ENCODE measurements at regions not wholly inside any gene's neighbourhood (a gene's known extent, or its start where the extent isn't known, plus 50 kb on each side); places are given as distances from the start of the nearest gene placed in this dataset.

DNA sequence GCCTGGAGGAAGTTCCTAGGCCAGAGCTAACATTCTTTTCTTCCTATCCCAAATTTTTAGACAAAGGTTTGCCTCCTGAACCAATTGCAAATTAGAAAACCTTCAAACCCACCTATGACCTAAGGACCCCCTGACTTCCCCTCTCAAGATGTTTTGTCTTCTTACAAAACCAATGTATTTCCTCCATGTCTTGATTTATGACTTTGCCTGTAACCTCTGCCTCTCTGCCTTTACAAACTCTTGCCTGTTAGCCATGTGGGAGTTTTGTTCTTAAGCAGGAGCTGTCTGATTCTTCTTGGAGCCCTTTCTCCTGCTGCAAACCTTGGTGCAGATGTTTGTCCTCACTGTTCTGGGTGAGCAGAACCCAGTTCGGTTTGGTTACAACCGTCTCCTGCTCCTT, 222.3 kb upstream of the BOD1L1 start:
- DNase-seq (ENCODE audit: low read depth) = no peak

DNA sequence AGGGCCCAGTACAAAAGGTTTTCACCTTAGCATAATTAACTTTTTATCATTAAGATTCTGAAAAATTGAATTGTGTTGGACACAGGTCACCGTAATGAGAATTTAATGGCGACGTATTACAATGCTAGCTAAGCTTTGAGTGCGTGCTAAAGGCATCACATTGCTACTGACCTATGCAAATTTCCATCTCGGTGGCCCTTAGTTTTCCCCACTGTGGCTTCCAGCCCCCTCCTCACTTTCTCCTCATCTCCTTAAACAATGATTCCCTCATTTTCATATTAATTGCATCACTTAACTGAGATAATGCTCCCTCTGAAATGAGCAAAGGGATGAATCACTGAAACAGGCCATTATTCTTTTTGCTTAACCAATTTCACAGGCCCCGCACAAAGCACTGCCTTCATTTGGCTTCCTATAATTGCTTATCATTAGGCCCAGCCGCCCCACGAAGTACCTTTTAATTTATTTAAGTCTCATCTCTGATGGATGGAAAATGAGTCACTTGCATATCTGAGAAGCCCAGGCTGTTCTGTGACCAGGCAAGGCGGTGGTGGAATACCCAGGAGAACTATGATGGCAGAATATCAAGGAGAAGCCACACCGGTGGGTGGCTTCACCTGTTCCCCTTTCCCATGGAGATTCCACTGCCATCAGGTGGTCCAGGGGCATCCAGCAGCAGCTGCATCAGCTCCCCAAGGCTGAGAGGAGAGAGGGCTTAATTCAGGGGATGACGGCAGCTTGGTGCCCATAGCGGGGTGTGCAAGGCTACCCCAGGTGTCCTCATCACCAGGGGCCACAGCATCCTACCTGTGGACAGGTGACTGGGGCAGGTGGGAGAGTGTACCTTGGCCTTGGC, 223.8 kb upstream of the BOD1L1 start:
- no peak for DNase-seq (ENCODE audit: low read depth)

- no peak for DNase-seq (ENCODE audit: low read depth)
Observed at GRCh38 chr4:13852411-13852810, 224.9 kb upstream of the BOD1L1 start.

GRCh38 chr4:13856387-13856786, 228.9 kb upstream of the BOD1L1 start:
- no peak for DNase-seq (ENCODE audit: low read depth)

DNA sequence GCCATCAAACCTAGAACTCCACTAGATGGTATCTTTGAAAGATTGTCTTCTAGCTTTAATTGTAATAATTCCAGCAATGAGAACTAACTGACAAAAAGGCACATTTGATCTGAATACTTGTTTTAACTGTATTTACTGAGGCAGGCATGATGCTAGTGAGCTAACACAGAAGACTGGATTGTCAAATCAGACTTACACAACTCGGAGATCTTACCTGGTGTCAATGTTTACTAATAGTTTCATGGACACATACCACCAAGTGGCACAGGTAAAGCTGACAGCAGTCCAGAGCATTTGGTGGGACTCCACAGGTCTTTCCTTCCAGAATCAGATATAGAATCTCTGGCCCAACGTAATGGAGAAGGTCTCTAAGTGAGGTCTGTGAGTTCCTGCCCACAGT, 229.9 kb upstream of the BOD1L1 start:
- no peak for DNase-seq (ENCODE audit: low read depth)

- no peak for DNase-seq (ENCODE audit: low read depth)
Observed at GRCh38 chr4:13857800-13858199, 230.3 kb upstream of the BOD1L1 start.

DNA sequence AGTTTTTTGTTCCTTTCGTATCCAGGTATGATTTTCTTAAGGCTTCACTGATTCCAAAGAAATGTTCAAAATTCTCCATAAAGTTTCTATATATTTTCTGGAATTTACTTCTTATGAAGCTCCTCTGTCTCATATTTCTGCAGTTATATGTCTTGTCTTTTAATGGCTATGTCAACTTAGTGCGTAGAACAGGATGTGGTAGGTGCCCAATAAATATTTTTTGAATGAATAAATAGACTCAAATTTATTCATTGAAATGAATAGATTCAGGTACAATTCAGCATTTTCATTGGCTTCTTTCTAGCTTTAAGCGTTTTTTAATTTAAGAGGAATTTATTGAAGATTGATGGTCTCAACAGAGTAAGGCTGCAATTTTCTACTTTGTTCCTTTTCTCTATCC, 231.9 kb upstream of the BOD1L1 start:
- no peak for DNase-seq (ENCODE audit: low read depth)

DNA sequence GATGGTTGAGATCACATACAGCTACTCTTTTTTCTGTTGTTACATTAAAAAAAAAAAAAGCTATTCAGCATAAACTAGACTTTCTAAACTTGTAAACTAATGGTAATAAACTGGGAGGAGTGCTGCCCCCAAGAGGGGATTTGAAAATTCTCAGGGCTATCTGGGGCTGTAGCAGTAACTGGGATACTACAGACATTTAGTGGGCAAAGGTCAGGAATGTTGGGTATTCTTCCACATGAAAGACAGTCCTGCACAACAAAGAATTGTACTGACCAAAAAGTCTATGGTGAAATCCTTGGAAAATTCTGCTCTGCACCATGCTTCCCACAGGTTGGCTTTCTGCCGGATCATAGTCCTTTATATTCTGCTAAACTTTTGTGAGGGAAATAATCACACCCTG, 232.6 kb upstream of the BOD1L1 start:
- no peak for DNase-seq (ENCODE audit: low read depth)

- DNase-seq (ENCODE audit: low read depth) = no peak
Observed at GRCh38 chr4:13865871-13866669, 238.5 kb upstream of the BOD1L1 start.

DNA sequence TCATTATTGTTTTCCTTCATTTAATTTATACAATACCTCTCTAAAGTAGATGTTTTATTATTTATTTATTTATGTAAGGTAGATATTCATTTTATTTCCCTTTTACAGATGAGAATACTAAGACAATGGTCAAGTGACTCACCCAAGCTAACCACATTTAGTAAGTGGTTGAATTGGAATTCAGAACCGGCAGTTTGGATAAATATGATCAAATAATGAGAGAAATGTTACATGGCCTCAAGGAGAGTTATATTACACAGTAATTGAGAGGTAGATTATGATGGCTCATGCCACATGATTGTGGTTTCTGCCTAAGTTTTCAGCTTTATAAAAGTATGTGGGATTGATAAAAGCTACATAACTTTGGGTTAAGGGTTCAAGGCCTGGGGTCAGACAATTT, 239.4 kb upstream of the BOD1L1 start:
- no peak for DNase-seq (ENCODE audit: low read depth)

DNA sequence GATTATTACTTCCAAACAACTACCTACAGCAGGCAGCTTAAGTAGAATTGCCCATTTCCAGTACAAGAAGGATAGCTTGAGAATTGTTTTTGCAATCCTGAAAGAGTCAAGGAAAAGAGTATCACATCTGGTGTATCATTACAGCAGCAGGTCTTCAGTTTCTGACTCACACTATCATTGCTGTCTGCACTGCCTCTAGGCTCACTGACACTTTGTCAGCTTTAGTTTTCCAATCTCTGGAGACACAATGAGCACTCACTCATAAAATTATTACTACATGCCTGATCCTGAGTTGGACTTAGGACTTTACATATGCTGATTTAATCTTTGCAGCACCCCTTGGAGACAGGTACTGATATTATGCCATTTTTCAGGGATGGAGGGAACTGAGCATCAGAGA, 244.6 kb upstream of the BOD1L1 start:
- no peak for DNase-seq (ENCODE audit: low read depth)

GRCh38 chr4:13872955-13873354, 245.4 kb upstream of the BOD1L1 start:
- DNase-seq (ENCODE audit: low read depth) = no peak

DNA sequence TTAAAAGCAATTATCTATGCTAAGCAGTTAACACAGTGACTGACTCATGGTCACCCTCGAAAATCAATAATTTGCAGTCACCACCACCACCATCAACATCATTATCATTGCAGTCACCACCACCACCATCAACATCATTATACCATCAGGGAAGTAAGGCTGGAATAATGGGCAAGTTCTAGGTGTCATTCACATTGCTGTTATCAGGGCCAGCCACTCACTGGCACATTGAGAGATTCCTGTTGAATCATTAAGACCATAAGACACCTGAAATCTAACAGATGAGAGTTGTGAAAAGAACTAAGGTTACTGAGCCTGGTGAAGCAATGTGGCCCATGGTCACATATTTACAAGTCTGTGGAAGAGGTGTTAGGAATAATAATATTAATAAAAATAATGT, 247.7 kb upstream of the BOD1L1 start:
- no peak for DNase-seq (ENCODE audit: low read depth)

GRCh38 chr4:13876131-13876530, 248.6 kb upstream of the BOD1L1 start:
- DNase-seq (ENCODE audit: low read depth) = no peak

DNA sequence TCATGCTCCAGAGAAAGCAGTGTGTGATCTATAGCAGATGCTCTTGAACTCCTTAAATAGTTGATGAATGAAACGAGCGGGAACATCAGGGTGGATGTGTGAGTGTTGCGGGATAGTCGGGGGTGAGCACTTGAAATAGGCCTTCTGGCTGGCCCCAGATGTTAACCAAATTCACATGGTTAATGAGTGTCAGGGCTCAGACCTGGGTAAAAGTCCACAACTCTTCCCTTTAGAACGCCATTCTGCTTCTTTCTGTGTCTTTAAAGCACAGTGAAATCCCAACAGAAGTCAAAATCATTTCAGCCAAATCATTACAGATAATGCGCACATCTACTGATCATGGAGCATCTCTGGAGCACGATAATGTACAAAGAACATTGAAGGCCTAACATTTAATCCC, 249.4 kb upstream of the BOD1L1 start:
- DNase-seq (ENCODE audit: low read depth) = no peak

GRCh38 chr4:13877626-13878025, 250.1 kb upstream of the BOD1L1 start:
- no peak for DNase-seq (ENCODE audit: low read depth)

DNA sequence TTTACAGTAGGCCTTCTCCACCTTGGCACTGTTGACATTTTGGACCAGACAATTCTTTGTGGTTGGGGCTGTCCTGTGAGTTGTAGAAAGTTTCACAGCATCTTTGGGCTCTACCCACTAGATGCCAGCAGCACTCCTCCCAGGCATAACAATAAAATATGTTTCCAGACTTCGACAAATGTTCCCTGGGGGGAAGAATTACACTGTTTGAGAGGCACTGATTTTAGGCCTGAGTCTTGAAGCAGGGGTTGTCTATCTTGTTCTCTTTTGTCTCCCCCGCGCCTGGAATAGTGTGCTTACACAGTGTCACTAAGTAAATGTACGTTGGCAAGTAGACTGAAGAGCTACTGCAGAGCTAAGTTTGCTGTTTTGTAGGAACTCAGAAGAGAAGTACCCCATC, 254.4 kb upstream of the BOD1L1 start:
- no peak for DNase-seq (ENCODE audit: low read depth)

DNA sequence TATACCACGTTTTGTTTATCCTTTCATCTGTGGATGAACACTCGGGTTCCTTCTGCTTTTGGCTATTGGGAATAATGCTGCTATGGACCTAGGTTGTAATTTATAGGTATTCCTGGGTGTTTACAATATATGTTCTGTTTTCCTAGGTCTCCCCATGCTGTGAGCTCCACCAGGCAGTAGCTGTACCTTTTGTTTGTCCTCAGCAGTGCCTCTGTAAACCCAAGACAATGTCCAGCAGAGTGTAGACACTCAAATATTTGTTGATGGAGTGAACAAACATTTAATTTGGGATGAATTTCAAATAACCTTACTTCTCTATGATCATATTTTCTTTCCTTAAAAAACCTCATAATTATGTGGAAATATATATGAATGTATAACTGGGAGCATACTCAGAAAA, 259.5 kb upstream of the BOD1L1 start:
- DNase-seq (ENCODE audit: low read depth) = no peak

DNA sequence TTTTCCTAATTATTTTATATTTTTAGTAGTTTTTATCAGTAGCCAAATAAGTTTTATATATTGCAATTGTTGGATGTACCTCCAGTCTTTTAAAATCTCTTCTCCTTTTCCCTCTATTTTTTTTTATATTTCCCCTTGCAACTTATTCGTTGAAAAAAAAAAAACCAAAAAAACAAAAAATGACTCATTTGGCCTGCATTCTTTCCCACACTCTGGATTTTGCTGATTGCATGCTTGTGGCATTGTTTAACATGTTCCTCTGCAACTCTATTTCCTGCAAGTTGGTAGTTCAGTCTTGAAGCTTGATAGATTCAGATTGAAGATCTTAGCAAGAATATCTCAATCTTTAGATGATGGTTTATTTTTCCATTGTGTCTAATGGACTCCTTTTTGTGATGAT, 260.6 kb upstream of the BOD1L1 start:
- peak; percentile 75 for DNase-seq (ENCODE audit: low read depth)

- no peak for DNase-seq (ENCODE audit: low read depth)
Observed at GRCh38 chr4:13891544-13891939, 264.0 kb upstream of the BOD1L1 start.

DNA sequence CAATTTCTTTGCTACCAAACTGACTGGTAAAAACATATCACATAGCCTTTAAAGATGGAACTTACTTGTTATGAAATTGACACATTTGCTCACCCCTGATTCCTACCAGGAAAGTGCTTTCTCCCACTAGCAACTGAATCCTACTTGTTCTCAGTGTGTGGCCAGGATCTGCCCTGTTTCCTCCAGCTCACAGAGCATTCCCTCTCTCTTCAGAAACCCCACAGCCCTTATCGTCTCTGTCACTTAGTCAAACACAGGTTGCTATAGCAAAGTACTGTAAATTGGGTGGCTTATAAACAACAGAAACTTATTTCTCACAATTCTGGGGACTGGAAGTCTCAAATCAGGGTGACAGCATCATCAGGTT, 265.2 kb upstream of the BOD1L1 start:
- no peak for DNase-seq (ENCODE audit: low read depth)

GRCh38 chr4:13893211-13893610, 265.7 kb upstream of the BOD1L1 start:
- DNase-seq (ENCODE audit: low read depth) = no peak

- DNase-seq (ENCODE audit: low read depth) = no peak
Observed at GRCh38 chr4:13893987-13894386, 266.5 kb upstream of the BOD1L1 start.

DNA sequence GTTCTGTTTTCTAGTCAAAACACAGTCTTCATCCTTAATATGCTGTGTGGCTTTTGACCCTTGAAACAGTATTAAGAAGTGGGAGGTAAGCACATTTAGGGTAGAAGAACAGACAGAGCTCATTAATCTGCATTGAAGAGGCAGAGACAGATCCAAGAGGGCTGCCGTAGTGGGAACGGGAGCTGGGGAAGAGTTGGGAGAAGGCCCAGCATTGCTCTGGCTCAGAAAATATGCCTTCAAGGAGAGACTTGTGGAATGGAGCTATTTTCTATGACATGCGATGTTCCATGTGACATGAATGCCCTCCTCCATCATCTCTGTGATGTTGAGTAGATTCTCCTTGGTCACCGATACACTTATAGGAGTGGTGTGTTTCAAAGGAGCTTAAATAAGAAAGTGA, 273.3 kb upstream of the BOD1L1 start:
- no peak for DNase-seq (ENCODE audit: low read depth)
